ENCODE measurements at regions not wholly inside any gene's neighbourhood (a gene's known extent, or its start where the extent isn't known, plus 50 kb on each side); places are given as distances from the start of the nearest gene placed in this dataset.

DNA sequence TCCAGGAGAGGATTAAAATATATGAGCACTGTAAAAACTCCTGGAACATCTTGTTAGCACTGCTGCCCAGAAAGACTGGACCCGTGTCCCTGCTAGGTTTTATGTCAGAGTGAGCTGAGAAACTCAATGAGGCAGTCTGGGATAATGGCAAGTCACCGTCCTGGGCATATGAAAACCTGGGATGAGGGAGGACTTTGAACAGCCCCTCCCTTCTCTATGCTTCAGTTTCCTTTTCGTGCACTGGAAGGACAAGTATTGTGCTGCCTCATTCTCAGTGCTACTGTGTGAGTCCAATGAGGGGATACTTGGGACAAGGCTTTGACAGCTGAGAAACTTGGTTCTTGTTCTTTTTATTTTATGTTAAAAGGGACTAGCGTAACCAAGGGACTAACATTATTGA, 143.0 kb upstream of the SHB start:
- TF ChIP-seq, protein P1, sequence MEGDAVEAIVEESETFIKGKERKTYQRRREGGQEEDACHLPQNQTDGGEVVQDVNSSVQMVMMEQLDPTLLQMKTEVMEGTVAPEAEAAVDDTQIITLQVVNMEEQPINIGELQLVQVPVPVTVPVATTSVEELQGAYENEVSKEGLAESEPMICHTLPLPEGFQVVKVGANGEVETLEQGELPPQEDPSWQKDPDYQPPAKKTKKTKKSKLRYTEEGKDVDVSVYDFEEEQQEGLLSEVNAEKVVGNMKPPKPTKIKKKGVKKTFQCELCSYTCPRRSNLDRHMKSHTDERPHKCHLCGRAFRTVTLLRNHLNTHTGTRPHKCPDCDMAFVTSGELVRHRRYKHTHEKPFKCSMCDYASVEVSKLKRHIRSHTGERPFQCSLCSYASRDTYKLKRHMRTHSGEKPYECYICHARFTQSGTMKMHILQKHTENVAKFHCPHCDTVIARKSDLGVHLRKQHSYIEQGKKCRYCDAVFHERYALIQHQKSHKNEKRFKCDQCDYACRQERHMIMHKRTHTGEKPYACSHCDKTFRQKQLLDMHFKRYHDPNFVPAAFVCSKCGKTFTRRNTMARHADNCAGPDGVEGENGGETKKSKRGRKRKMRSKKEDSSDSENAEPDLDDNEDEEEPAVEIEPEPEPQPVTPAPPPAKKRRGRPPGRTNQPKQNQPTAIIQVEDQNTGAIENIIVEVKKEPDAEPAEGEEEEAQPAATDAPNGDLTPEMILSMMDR (IDR thresholded peaks at IDR 0.05; ENCODE audit: low read depth, low read length, poor library complexity, severe bottlenecking): no peak
- no peak for TF ChIP-seq EZH2phosphoT487 (IDR thresholded peaks at IDR 0.05; ENCODE audit: borderline replicate concordance, low read length)
